HFFc6 (cell line): ENCODE measurements at regions not wholly inside any gene's neighbourhood (a gene's known extent, or its start where the extent isn't known, plus 50 kb on each side); places are given as distances from the start of the nearest gene placed in this dataset.
"Not testable (repeated sequence)": the region's sequence is repeated elsewhere in the genome, so short reads cannot be mapped to it uniquely, and the experiment has no call there.

Experiments
- DNase-seq: peaks from one replicate; pipeline ENCODE4 v3.0.0-alpha.2; 2018
- H3K27ac Mint-ChIP-seq: 2 replicates; pipeline ENCODE4 v1.8.0; 2020; ENCODE audit warnings: mild to moderate bottlenecking, mixed read lengths
- H3K27me3 Mint-ChIP-seq: 2 replicates; pipeline ENCODE4 v1.8.0; 2021; ENCODE audit warnings: mild to moderate bottlenecking, moderate library complexity, mixed read lengths; ENCODE audit not compliant: insufficient read depth
- H3K36me3 Mint-ChIP-seq: 2 replicates; pipeline ENCODE4 v1.8.0; 2021; ENCODE audit warnings: low read depth, mixed read lengths
- H3K4me1 Mint-ChIP-seq: 2 replicates; pipeline ENCODE4 v1.8.0; 2020; ENCODE audit warnings: low read depth, mixed read lengths
- H3K4me3 Mint-ChIP-seq: 2 replicates; pipeline ENCODE4 v1.8.0; 2020; ENCODE audit warnings: mild to moderate bottlenecking, moderate library complexity, mixed read lengths
- H3K9me3 Mint-ChIP-seq: 2 replicates; pipeline ENCODE4 v1.8.0; 2020; ENCODE audit warnings: mild to moderate bottlenecking, mixed read lengths
- TF ChIP-seq, protein P1 (sequence below): fragments of 200-600 bp; sonication (generic); IDR thresholded peaks from 2 replicates; pipeline ENCODE4 v1.5.0; 2021; ENCODE audit warnings: antibody characterized with exemption, mild to moderate bottlenecking

GRCh38 chr3:8345398-8345797, 156.2 kb upstream of the LMCD1 start:
- Mint-ChIP-seq H3K4me3 (no peak overlapping the region), H3K4me1 (no peaks in the 10 kb centered on the region), H3K36me3 (no peaks in the 10 kb centered on the region), H3K9me3 (no peaks in the 10 kb centered on the region; the same call in 1 of the 2 replicates), H3K27me3 (peaks cover 7% of the 10 kb centered on the region), H3K27ac (no peak overlapping the region)
- TF ChIP-seq, protein P1, sequence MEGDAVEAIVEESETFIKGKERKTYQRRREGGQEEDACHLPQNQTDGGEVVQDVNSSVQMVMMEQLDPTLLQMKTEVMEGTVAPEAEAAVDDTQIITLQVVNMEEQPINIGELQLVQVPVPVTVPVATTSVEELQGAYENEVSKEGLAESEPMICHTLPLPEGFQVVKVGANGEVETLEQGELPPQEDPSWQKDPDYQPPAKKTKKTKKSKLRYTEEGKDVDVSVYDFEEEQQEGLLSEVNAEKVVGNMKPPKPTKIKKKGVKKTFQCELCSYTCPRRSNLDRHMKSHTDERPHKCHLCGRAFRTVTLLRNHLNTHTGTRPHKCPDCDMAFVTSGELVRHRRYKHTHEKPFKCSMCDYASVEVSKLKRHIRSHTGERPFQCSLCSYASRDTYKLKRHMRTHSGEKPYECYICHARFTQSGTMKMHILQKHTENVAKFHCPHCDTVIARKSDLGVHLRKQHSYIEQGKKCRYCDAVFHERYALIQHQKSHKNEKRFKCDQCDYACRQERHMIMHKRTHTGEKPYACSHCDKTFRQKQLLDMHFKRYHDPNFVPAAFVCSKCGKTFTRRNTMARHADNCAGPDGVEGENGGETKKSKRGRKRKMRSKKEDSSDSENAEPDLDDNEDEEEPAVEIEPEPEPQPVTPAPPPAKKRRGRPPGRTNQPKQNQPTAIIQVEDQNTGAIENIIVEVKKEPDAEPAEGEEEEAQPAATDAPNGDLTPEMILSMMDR: no peak
- DNase-seq: no peak

GRCh38 chr3:8348076-8348475, 153.5 kb upstream of the LMCD1 start:
- H3K36me3 Mint-ChIP-seq: no peaks in the 10 kb centered on the region
- no peak overlapping the region for H3K27ac Mint-ChIP-seq
- H3K4me1 Mint-ChIP-seq: no peaks in the 10 kb centered on the region
- no peak for DNase-seq
- H3K4me3 Mint-ChIP-seq: no peak overlapping the region
- no peaks in the 10 kb centered on the region; the same call in 1 of the 2 replicates for H3K9me3 Mint-ChIP-seq
- H3K27me3 Mint-ChIP-seq: peaks cover 3% of the 10 kb centered on the region; the same call in 1 of the 2 replicates
- TF ChIP-seq, protein P1: no peak

- H3K27me3 Mint-ChIP-seq: peaks cover 5% of the 10 kb centered on the region; the same call in 1 of the 2 replicates
- H3K4me3 Mint-ChIP-seq: no peak overlapping the region
- DNase-seq: no peak
- no peaks in the 10 kb centered on the region; the same call in 1 of the 2 replicates for H3K9me3 Mint-ChIP-seq
- no peaks in the 10 kb centered on the region; the same call in 1 of the 2 replicates for H3K4me1 Mint-ChIP-seq
- TF ChIP-seq, protein P1: no peak
- no peak overlapping the region for H3K27ac Mint-ChIP-seq
- H3K36me3 Mint-ChIP-seq: no peaks in the 10 kb centered on the region
Observed at GRCh38 chr3:8352475-8352874, 149.1 kb upstream of the LMCD1 start.

GRCh38 chr3:8353364-8353763, 148.3 kb upstream of the LMCD1 start:
- no peaks in the 10 kb centered on the region; the same call in 1 of the 2 replicates for H3K9me3 Mint-ChIP-seq
- H3K4me1 Mint-ChIP-seq: no peaks in the 10 kb centered on the region; the same call in 1 of the 2 replicates
- peaks cover 13% of the 10 kb centered on the region; the same call in 1 of the 2 replicates for H3K27me3 Mint-ChIP-seq
- H3K36me3 Mint-ChIP-seq: no peaks in the 10 kb centered on the region
- no peak overlapping the region for H3K27ac Mint-ChIP-seq
- H3K4me3 Mint-ChIP-seq: no peak overlapping the region
- TF ChIP-seq, protein P1: no peak
- DNase-seq: no peak

- Mint-ChIP-seq H3K36me3 (no peaks in the 10 kb centered on the region), H3K27me3 (peaks cover 17% of the 10 kb centered on the region), H3K4me1 (no peaks in the 10 kb centered on the region; the same call in 1 of the 2 replicates), H3K4me3 (no peak overlapping the region), H3K27ac (no peak overlapping the region), H3K9me3 (no peaks in the 10 kb centered on the region)
- TF ChIP-seq, protein P1: no peak
- DNase-seq: no peak
Observed at GRCh38 chr3:8355346-8355745, 146.3 kb upstream of the LMCD1 start.

GRCh38 chr3:8356066-8356465, 145.6 kb upstream of the LMCD1 start:
- not testable (repeated sequence) for H3K27ac Mint-ChIP-seq, H3K4me1 Mint-ChIP-seq, H3K4me3 Mint-ChIP-seq, H3K9me3 Mint-ChIP-seq, DNase-seq, H3K36me3 Mint-ChIP-seq
- peaks cover 17% of the 10 kb centered on the region for H3K27me3 Mint-ChIP-seq
